GM12878 (cell line): ENCODE measurements at regions not wholly inside any gene's neighbourhood (a gene's known extent, or its start where the extent isn't known, plus 50 kb on each side); places are given as distances from the start of the nearest gene placed in this dataset.

Experiments
- ATAC-seq: fragments of 200-7000 bp; cut with Tn5 transposase; 3 replicates; pipeline ENCODE4 v1.9.1; 2020; ENCODE audit warnings: mild to moderate bottlenecking, moderate library complexity
- BruUV-seq: library from RNA; stranded (reverse); fragments of 400-500 nt; replicated peaks from 2 replicates; lab custom pipeline; 2021; lab: Mats Ljungman, UMichigan
- CTCF ChIA-PET: fragments of 300-600 bp; sonication (Branson Sonifier 250); formaldehyde crosslinking; extraction: SDS; loops from one replicate; lab custom pipeline; 2021; ENCODE audit warnings: inconsistent platforms; lab: Yijun Ruan, JAX
- POLR2A ChIA-PET: fragments of 350-600 bp; formaldehyde crosslinking; extraction: SDS; loops from one replicate; lab custom pipeline; 2021; ENCODE audit warnings: inconsistent platforms; lab: Charles Lee
- RAD21 ChIA-PET: fragments of 300-600 bp; sonication (Branson Sonifier 250); formaldehyde crosslinking; loops from one replicate; lab custom pipeline; 2023; ENCODE audit warnings: antibody characterized with exemption; ENCODE audit not compliant: unreplicated experiment; lab: Charles Lee
- SMC1A ChIA-PET: fragments of 300-600 bp; sonication (Branson Sonifier 250); formaldehyde crosslinking; loops from one replicate; lab custom pipeline; 2023; ENCODE audit not compliant: unreplicated experiment, uncharacterized antibody; lab: Charles Lee
- DNase-seq: peaks from one replicate; pipeline ENCODE4 v3.0.0-alpha.2; 2011; ENCODE audit warnings: low read depth, low spot score
- FAIRE-seq: peaks from 3 replicates; lab custom pipeline; 2011; peaks lifted over from hg19 to GRCh38; lab: Jason Lieb, UNC
- H2AFZ ChIP-seq: 2 replicates; pipeline ENCODE4 v1.6.0; 2011; ENCODE audit warnings: low read depth, low read length, control low read depth; ENCODE audit not compliant: control insufficient read depth
- H3K27ac ChIP-seq: 2 replicates; pipeline ENCODE4 v1.5.1; 2011; ENCODE audit warnings: control low read depth; ENCODE audit not compliant: control insufficient read depth, insufficient read depth
- H3K27me3 ChIP-seq, 2 experiments: replicated peaks in 1 of 2; 2 replicates each; pipeline versions ENCODE4 v1.6.0 to v1.6.1; 2011; ENCODE audit warnings: low read length in 1 of 2; ENCODE audit not compliant: control insufficient read depth in 2 of 2, insufficient read depth in 2 of 2
- H3K36me3 ChIP-seq, 2 experiments: 2 replicates each; pipeline ENCODE4 v1.5.1; 2011; ENCODE audit warnings: low read length in 1 of 2; ENCODE audit not compliant: control insufficient read depth in 2 of 2, insufficient read depth in 2 of 2
- H3K4me1 ChIP-seq: 2 replicates; pipeline ENCODE4 v1.6.1; 2011; ENCODE audit warnings: mild to moderate bottlenecking, low read length, moderate library complexity, mixed read lengths; ENCODE audit not compliant: control insufficient read depth, insufficient read depth
- H3K4me2 ChIP-seq: 2 replicates; pipeline ENCODE4 v1.6.0; 2011; ENCODE audit warnings: control low read depth; ENCODE audit not compliant: control insufficient read depth, insufficient read depth
- H3K4me3 ChIP-seq: fragments of 200-600 bp; sonication (generic); 2 replicates; pipeline ENCODE4 v1.5.1; 2016
- H3K79me2 ChIP-seq: 2 replicates; pipeline ENCODE4 v1.6.0; 2011; ENCODE audit warnings: low read length; ENCODE audit not compliant: control insufficient read depth, insufficient read depth
- H3K9ac ChIP-seq: 2 replicates; pipeline ENCODE4 v1.8.0; 2011; ENCODE audit warnings: low read length, control low read depth, mixed read lengths; ENCODE audit not compliant: control insufficient read depth, insufficient read depth
- H3K9me3 ChIP-seq: replicated peaks from 3 replicates; pipeline ENCODE4 v1.5.1; 2011; ENCODE audit warnings: mild to moderate bottlenecking, low read length; ENCODE audit not compliant: control insufficient read depth, insufficient read depth
- H4K20me1 ChIP-seq: 2 replicates; pipeline ENCODE4 v1.6.0; 2011; ENCODE audit not compliant: control insufficient read depth, insufficient read depth
- BRCA1 ChIP-seq: IDR thresholded peaks from 2 replicates; pipeline ENCODE4 v1.6.1; 2011; ENCODE audit warnings: low read depth, low read length, improper control_type of control experiment
- FOXM1 ChIP-seq: IDR thresholded peaks from 2 replicates; pipeline ENCODE4 v1.6.1; 2012; ENCODE audit warnings: low read depth, mild to moderate bottlenecking, inconsistent platforms, low read length, moderate library complexity
- HDAC6 ChIP-seq: fragments of 200-600 bp; sonication (generic); IDR thresholded peaks from one replicate; pipeline ENCODE4 v1.8.0; 2017; ENCODE audit warnings: antibody characterized with exemption; ENCODE audit not compliant: unreplicated experiment
- NRF1 ChIP-seq: conservative IDR thresholded peaks from 2 replicates; pipeline ENCODE4 v1.6.1; 2011; ENCODE audit warnings: mild to moderate bottlenecking, low read depth, low read length, improper control_type of control experiment
- POLR2AphosphoS2 ChIP-seq: IDR thresholded peaks from 2 replicates; pipeline ENCODE4 v1.6.1; 2011; ENCODE audit warnings: low read depth, mild to moderate bottlenecking, low read length, improper control_type of control experiment, moderate library complexity
- TBL1XR1 ChIP-seq: IDR thresholded peaks from 2 replicates; pipeline ENCODE4 v1.6.1; 2012; ENCODE audit warnings: low read depth, low read length, improper control_type of control experiment
- TCF7 ChIP-seq: IDR thresholded peaks from 2 replicates; pipeline ENCODE4 v1.6.1; 2014; ENCODE audit warnings: antibody characterized with exemption, borderline replicate concordance
- ZNF217 ChIP-seq: fragments of 450-650 bp; IDR thresholded peaks from 2 replicates; pipeline ENCODE4 v1.6.1; 2017; ENCODE audit warnings: antibody characterized with exemption, mild to moderate bottlenecking
- ZNF622 ChIP-seq: fragments of 450-650 bp; IDR thresholded peaks from 2 replicates; pipeline ENCODE4 v1.6.1; 2017; ENCODE audit warnings: mild to moderate bottlenecking, inconsistent platforms
- ZZZ3 ChIP-seq: IDR thresholded peaks from 2 replicates; pipeline ENCODE4 v1.6.1; 2011; ENCODE audit warnings: low read depth; ENCODE audit not compliant: control insufficient read depth, insufficient read length
- WGBS: methylation state at CpG from one replicate; pipeline ENCODE4 v1.1.6; 2016; ENCODE audit warnings: low lambda C conversion rate; ENCODE audit not compliant: insufficient replicate concordance, insufficient coverage; ENCODE audit errors: missing lambda C conversion rate; 5-methylcytosine and 5-hydroxymethylcytosine counted together
- in situ Hi-C: fragments of 300-500 bp; cut with MboI; formaldehyde crosslinking; loops from 9 replicates; pipeline ENCODE4 v1.14.3; 2018; ENCODE audit warnings: mixed read lengths
- intact Hi-C: fragments of 100-400 bp; cut with micrococcal nuclease; formaldehyde crosslinking; loops from one replicate; pipeline ENCODE4 v1.14.2; 2022; ENCODE audit not compliant: unreplicated experiment
- TF ChIP-seq, protein P1 (sequence below): fragments of 450-650 bp; IDR thresholded peaks from 2 replicates; pipeline ENCODE4 v1.6.1; 2018; ENCODE audit warnings: borderline replicate concordance, mild to moderate bottlenecking; ENCODE audit not compliant: partially characterized antibody
- TF ChIP-seq, protein P2 (sequence below): IDR thresholded peaks from 2 replicates; pipeline ENCODE4 v1.6.1; 2011; ENCODE audit warnings: mild to moderate bottlenecking, low read depth, low read length, moderate library complexity; ENCODE audit not compliant: insufficient replicate concordance

GRCh38 chr3:194832346-194833104, 146.8 kb downstream of the FAM43A start:
- ChIA-PET RAD21 (interaction anchor here (1.4 kb wide), 1 partner anchor 217 kb away, joined by 3 read pairs; no protein-coding TSS in a partner anchor), POLR2A (no interaction called here), CTCF (no interaction called here), SMC1A (no interaction called here)
- 58% methylated on average over 5 of the region's 5 CpGs for WGBS
- Histone ChIP-seq H3K4me1 (no peaks in the 10 kb centered on the region), H3K9ac (no peak overlapping the region), H2AFZ (no peak overlapping the region), H3K4me3 (no peak overlapping the region), H3K4me2 (no peak overlapping the region), H3K79me2 (no peaks in the 10 kb centered on the region), H3K27ac (no peak overlapping the region), H4K20me1 (no peaks in the 10 kb centered on the region), H3K36me3 (no peaks in the 10 kb centered on the region), H3K27me3 (no peaks in the 10 kb centered on the region), H3K9me3 (no peaks in the 10 kb centered on the region)
- in situ Hi-C loops = no loop called here
- BruUV-seq = no TSS peak
- ATAC-seq = no peak
- no peak for TF ChIP-seq ZNF217
- TF ChIP-seq TCF7 = no peak
- no peak for TF ChIP-seq NRF1
- TF ChIP-seq ZZZ3 = no peak
- no peak for TF ChIP-seq TBL1XR1
- TF ChIP-seq, protein P1, sequence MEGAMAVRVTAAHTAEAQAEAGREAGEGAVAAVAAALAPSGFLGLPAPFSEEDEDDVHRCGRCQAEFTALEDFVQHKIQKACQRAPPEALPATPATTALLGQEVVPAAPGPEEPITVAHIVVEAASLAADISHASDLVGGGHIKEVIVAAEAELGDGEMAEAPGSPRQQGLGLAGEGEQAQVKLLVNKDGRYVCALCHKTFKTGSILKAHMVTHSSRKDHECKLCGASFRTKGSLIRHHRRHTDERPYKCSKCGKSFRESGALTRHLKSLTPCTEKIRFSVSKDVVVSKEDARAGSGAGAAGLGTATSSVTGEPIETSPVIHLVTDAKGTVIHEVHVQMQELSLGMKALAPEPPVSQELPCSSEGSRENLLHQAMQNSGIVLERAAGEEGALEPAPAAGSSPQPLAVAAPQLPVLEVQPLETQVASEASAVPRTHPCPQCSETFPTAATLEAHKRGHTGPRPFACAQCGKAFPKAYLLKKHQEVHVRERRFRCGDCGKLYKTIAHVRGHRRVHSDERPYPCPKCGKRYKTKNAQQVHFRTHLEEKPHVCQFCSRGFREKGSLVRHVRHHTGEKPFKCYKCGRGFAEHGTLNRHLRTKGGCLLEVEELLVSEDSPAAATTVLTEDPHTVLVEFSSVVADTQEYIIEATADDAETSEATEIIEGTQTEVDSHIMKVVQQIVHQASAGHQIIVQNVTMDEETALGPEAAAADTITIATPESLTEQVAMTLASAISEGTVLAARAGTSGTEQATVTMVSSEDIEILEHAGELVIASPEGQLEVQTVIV = no peak
- no peak for TF ChIP-seq FOXM1
- TF ChIP-seq BRCA1 = no peak
- no peak for TF ChIP-seq POLR2AphosphoS2
- no peak for TF ChIP-seq HDAC6
- TF ChIP-seq ZNF622 = no peak
- TF ChIP-seq, protein P2, sequence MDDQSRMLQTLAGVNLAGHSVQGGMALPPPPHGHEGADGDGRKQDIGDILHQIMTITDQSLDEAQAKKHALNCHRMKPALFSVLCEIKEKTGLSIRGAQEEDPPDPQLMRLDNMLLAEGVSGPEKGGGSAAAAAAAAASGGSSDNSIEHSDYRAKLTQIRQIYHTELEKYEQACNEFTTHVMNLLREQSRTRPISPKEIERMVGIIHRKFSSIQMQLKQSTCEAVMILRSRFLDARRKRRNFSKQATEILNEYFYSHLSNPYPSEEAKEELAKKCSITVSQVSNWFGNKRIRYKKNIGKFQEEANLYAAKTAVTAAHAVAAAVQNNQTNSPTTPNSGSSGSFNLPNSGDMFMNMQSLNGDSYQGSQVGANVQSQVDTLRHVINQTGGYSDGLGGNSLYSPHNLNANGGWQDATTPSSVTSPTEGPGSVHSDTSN = no peak
- no peak for DNase-seq
- no peak for FAIRE-seq
- intact Hi-C loops = no loop called here
